Mucosa of descending colon (tissue), 3 donors: ENCODE measurements at regions not wholly inside any gene's neighbourhood (a gene's known extent, or its start where the extent isn't known, plus 50 kb on each side); places are given as distances from the start of the nearest gene placed in this dataset.
"Not testable (repeated sequence)": the region's sequence is repeated elsewhere in the genome, so short reads cannot be mapped to it uniquely, and the experiment has no call there.

ENCODE experiments used
- ATAC-seq: fragments of 200-7000 bp; cut with Tn5 transposase; one replicate; pipeline ENCODE4 v1.9.1; 2020; ENCODE audit warnings: mild to moderate bottlenecking, moderate library complexity
- DNase-seq, 3 donors: peaks; one replicate each; pipeline ENCODE4 v3.0.0-alpha.2; 2020
- H3K36me3 ChIP-seq: fragments of 200-600 bp; one replicate; pipeline ENCODE4 v1.8.0; 2021; ENCODE audit warnings: low read depth, mild to moderate bottlenecking
- H3K4me1 ChIP-seq: fragments of 200-600 bp; one replicate; pipeline ENCODE4 v1.8.0; 2021; ENCODE audit warnings: low read depth, mild to moderate bottlenecking
- H3K4me3 ChIP-seq: fragments of 200-600 bp; one replicate; pipeline ENCODE4 v1.8.0; 2021; ENCODE audit warnings: mild to moderate bottlenecking
- H3K9me3 ChIP-seq: fragments of 200-600 bp; one replicate; pipeline ENCODE4 v1.8.0; 2021; ENCODE audit warnings: mild to moderate bottlenecking
- CTCF ChIP-seq: fragments of 200-600 bp; IDR thresholded peaks from one replicate; pipeline ENCODE4 v1.8.0; 2022; ENCODE audit warnings: antibody characterized with exemption, mild to moderate bottlenecking
- intact Hi-C, 2 donors: fragments of 100-400 bp; cut with DNase I in 1 of 2; cut with micrococcal nuclease in 1 of 2; formaldehyde crosslinking; loops; one replicate each; pipeline versions ENCODE4 v1.11.0 to v1.11.1; 2022; cut with DNase I, micrococcal nuclease
- donor health status: DM: no; HTN: no; CAD: no; lungs with moderate emphysema.
- donor health status: DM: no; HTN: no; CAD: no.
- donor health status: DM: no; HTN: yes; CAD: no.

- no peak for TF ChIP-seq CTCF
- ATAC-seq, result no peak
- Histone ChIP-seq H3K4me1 (no peaks in the 10 kb centered on the region), H3K4me3 (no peak overlapping the region), H3K36me3 (no peaks in the 10 kb centered on the region), H3K9me3 (no peaks in the 10 kb centered on the region)
- intact Hi-C loops, result no loop called here
- no peak for DNase-seq
These were observed 134.5 kb upstream of the SEMA6A start for GRCh38 chr5:116709082-116709481.

- H3K36me3 ChIP-seq, H3K9me3 ChIP-seq, ATAC-seq, intact Hi-C loops, DNase-seq, H3K4me1 ChIP-seq, H3K4me3 ChIP-seq: not testable (repeated sequence)
These were observed 130.5 kb upstream of the SEMA6A start for GRCh38 chr5:116705121-116705519.

- no peaks in the 10 kb centered on the region for H3K9me3 ChIP-seq
- intact Hi-C loops, result no loop called here
- no peak for TF ChIP-seq CTCF
- ATAC-seq, result no peak
- H3K36me3 ChIP-seq, result no peaks in the 10 kb centered on the region
- H3K4me3 ChIP-seq, result no peak overlapping the region
- H3K4me1 ChIP-seq, result no peaks in the 10 kb centered on the region
- no peak for DNase-seq
These were observed 129.3 kb upstream of the SEMA6A start for GRCh38 chr5:116703941-116704340.

GRCh38 chr5:116703328-116703727, 128.7 kb upstream of the SEMA6A start:
- no peaks in the 10 kb centered on the region for H3K4me1 ChIP-seq
- intact Hi-C loops, result no loop called here
- ATAC-seq (no peak), DNase-seq (no peak)
- TF ChIP-seq CTCF, result no peak
- H3K9me3 ChIP-seq, result no peaks in the 10 kb centered on the region
- H3K4me3 ChIP-seq, result no peak overlapping the region
- no peaks in the 10 kb centered on the region for H3K36me3 ChIP-seq

- no peak for TF ChIP-seq CTCF
- Histone ChIP-seq H3K4me3 (no peak overlapping the region), H3K36me3 (no peaks in the 10 kb centered on the region), H3K9me3 (no peaks in the 10 kb centered on the region), H3K4me1 (no peaks in the 10 kb centered on the region)
- ATAC-seq, result no peak
- intact Hi-C loops, result no loop called here
- no peak for DNase-seq
These were observed 128.2 kb upstream of the SEMA6A start for GRCh38 chr5:116702776-116703175.

- no peaks in the 10 kb centered on the region for H3K4me1 ChIP-seq
- H3K9me3 ChIP-seq, result no peaks in the 10 kb centered on the region
- H3K36me3 ChIP-seq, result no peaks in the 10 kb centered on the region
- no peak overlapping the region for H3K4me3 ChIP-seq
- TF ChIP-seq CTCF, result no peak
- DNase-seq, result no peak
- no peak for ATAC-seq
- intact Hi-C loops, result no loop called here
These were observed 124.7 kb upstream of the SEMA6A start for GRCh38 chr5:116699332-116699731.
